Medulla oblongata (tissue), 1 donor: ENCODE measurements at regions not wholly inside any gene's neighbourhood (a gene's known extent, or its start where the extent isn't known, plus 50 kb on each side); places are given as distances from the start of the nearest gene placed in this dataset.

Source experiments
- DNase-seq: peaks from one replicate; pipeline ENCODE4 v3.0.0-alpha.2; 2015; ENCODE audit errors: extremely low spot score

DNA sequence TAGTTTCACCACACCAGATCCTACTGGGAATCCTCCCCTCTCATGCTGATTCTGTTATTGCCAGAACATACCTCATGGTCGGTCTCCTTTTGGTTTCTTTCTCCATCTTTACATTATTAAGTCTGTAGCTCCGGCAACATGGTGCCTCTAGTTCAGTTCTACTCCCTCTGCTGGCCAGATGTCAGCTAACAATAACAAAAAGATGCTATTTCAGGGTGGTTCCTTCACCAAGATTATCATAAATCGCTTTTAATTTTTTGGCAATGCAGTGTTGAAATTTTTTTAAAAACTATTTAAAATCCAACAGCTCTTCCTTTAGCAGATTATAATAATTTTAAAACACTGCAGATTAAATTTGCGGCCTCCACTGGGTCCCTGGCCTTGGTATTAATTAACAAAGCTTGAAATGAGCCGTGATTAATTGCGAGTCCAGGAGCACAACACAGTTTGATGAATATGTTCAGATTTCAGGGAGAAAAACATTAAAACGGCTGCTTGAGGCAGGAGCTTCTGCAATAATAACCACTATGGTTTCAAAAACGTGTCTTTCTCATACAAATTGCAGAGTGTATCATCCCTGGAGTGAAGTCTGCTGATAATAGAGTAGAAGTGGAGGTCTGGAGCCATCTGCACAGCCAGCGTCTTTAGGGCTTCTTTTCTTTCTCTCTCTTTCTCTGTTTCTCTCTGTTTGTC lies 492.9 kb upstream of the KIRREL3 start:
- peak; percentile 43 for DNase-seq

DNA sequence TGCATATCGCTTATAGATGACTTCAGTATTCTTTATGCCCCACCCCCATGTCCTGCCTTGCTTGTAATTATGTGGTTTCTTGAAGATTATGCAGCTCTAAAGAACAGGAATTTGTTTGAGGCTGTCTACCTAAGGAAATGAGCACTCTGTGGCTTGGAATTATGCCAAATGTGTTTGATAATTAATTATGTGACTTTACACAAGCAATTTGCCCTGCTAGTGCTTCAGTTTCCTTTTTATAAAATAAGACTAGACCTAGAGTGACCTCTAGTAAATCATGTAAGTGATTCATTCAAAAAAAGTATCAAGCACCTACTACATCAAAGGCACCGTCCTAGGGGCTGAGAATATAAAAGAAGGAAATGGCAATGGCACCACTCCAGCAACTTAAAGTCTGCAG lies 491.5 kb upstream of the KIRREL3 start:
- no peak for DNase-seq

DNA sequence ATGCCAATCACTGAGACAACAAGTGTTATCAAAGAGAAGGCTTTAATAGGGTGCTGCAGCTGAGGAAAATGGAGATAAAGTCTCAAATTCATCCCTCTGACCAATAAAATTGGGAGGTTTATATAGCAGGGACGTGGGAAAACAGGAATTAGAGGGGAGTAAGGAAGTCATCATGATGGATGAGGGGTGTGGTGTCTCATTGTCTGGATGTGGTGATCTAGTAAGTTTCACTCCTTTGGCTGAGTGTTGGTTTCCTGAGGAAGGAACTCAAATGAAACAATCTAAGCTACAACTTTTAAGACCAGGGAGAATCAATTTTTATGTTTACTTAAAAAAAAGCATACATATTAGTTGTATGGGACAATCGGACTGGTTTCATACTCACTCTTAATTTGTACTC lies 491.0 kb upstream of the KIRREL3 start:
- no peak for DNase-seq

DNA sequence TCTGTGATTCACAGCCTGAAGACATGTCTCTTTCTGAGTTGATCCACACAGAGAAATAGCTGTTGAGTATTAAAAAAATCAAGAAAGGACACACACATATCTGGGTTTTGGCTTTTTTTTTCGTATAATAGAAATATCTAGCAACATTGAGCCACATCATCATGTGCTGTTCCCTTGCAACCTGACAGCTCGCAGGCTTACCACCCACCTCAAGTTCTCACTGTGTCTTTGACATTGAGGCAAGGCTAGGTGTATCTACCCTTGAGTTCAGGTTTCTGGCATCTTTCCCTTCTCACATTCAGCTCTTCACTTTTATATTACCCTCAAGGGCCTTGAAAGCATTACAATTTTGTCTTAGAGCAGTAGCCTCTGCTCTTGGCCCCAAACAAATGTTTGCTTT lies 490.3 kb upstream of the KIRREL3 start:
- DNase-seq, result no peak

DNA sequence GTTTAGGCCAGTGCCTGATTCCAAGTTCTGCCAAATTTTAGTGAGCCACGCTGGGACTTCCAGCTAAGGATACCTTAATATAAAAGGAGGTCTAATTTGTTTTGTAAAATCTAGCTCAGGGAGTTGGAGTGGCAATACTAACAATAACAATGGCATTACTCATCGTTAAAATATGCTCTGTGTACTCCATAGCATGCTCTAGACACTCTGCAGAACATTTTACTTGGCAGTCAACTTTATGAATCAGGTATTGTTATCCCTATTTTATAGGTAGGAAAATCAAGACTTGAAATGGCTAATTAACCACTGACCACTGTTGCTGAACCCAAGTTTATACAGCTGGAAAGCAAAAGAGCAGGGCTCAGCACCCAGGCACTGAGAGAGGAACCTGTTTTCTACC lies 485.0 kb upstream of the KIRREL3 start:
- DNase-seq, result no peak

DNA sequence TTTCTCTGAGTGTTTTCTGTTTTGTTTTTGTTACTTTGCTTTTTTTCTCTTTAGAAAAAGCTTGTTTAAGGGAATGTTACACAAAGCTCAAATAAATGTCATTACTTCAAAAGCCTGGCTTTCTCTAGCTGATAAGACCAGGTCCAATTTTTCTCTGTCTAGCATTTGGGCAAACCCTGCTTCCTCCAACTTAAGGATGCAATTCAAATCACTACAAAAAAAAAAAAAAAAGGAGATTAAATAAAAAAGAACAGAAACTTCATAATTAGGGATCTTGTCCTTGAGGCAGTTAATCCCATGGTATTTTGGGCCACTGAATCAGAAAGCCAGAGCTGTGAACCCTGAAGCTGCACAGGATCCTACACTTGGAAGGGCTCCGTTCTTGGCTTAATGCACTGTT lies 480.8 kb upstream of the KIRREL3 start:
- DNase-seq, result no peak

DNA sequence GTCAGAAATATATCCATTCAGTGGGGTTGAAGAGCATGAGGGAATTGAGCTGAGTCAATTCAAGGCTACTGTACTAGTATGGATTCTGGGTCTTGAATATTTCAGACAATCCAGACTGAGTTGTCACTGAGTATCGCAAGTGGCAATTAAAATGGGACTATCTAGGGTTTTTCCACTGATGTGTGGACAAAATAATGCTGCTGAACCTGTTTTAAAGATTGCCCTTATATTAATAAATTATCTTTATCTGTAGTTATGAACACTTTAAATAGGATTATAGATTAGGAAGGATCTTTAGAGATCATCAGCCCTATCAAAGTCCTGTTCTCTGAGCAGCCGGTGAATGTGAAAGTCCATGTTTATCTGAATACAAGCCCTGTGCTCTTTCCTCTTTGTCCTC lies 478.3 kb upstream of the KIRREL3 start:
- no peak for DNase-seq

DNA sequence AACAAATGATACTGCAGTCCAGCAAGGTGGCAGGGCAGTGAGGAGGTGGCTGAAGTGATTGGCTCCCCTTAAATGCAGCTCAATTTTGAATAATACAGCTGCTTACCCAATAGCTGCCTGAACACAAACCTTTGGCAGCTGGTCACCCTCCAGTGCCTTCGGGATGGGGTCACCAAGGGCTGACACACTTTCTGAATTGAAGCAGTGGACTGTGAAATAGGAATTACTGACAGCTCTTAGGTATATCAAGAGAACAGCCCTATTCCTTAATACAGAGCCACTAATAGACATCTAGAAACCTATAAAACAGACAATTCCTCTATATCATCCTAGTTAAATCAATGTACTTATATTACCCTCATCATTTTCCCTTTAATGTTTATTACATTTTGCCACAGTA lies 474.2 kb upstream of the KIRREL3 start:
- DNase-seq, result no peak

DNA sequence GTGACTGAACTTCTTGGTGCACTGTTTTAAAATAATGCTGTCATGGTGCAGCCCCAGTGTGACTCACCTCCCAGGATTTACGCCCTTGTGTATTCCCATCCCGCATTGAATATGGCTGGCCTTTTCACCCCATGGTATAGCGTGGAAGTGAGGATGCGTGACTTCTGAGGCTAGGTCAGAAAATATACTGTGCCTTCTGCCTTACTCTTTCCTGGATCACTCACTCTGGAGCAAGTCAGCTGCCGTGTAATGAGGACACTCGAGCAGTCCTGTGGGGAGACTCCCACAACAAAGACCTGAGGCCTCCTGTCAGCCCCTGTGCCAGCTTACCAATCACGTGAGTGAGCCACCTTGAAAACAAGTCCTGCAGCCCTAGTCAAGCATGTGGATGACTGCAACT lies 471.9 kb upstream of the KIRREL3 start:
- no peak for DNase-seq

DNA sequence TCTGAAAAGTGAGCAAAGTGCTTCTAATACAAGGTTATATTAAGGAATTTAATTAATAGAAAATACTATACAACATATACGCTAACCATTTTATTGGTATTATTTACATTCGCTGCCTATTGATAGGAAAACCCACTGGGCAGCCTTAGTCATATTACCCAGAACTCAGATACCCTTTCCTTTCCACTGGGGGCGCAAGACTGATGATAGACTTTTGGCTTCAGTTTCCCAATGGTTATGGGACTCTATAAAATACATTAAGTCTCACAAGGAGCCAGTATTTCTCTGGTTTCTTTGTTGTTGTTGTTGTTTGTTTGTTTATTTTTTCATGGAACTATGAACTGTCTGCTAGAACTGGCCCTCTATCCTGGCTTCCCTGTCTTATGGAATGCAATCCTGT lies 471.1 kb upstream of the KIRREL3 start:
- no peak for DNase-seq

DNA sequence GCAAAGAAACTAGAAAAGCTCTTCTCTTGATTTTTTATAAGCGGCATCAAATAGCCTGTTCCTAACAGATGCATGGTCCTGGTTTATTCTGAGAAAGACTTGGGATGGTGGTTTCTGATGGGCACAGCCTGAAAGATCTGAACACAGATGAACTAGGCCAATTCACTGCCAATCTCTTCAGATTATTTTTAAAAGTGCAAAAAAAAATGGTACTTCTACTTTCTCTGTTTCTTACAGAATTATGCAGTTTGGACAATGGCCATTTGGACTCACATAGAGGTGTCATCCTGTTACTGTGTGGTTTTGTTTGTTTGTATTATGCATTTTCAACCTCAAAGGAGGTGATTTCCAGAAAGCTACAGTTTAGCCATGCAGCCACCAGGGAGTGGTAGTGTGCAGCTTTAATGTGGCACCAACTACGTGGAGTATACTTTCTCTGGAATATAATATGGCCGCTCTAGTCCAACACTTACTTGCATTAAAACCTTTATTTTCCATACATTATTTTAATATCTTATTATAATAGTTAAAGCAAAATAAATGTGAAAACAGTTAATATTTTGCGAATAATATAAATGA lies 469.8 kb upstream of the KIRREL3 start:
- no peak for DNase-seq

DNA sequence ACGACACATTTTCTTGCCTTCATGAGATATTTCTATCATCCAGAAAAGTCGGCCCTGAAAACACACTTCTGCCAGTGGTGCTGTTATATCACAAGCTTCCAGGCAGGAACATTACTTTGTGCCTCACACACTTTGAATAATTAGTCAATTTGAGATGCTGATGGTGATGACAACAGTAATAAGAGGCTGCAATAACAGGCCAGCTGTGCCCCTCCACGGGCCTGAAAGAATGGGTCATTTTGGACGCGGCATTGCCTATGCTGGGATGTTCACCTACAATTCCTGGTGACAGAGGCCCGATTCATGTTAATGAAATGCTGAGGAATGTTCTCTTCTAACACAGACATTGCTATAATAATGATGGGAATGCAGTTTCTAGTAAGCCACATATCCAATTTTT lies 463.8 kb upstream of the KIRREL3 start:
- no peak for DNase-seq

DNA sequence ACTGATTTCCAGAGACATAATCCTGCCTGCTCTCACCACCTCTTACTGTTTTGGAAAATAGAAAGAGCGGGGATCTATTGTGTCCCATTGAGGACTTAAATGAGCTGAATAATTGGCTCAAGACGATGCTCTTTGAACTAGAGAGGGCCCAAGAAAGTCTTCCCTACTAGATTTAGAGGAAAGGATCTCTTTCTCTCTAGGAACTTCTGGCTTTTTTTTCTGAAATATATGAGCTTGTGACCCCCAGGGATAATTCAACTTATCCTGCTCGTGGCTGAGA lies 461.4 kb upstream of the KIRREL3 start:
- no peak for DNase-seq

DNA sequence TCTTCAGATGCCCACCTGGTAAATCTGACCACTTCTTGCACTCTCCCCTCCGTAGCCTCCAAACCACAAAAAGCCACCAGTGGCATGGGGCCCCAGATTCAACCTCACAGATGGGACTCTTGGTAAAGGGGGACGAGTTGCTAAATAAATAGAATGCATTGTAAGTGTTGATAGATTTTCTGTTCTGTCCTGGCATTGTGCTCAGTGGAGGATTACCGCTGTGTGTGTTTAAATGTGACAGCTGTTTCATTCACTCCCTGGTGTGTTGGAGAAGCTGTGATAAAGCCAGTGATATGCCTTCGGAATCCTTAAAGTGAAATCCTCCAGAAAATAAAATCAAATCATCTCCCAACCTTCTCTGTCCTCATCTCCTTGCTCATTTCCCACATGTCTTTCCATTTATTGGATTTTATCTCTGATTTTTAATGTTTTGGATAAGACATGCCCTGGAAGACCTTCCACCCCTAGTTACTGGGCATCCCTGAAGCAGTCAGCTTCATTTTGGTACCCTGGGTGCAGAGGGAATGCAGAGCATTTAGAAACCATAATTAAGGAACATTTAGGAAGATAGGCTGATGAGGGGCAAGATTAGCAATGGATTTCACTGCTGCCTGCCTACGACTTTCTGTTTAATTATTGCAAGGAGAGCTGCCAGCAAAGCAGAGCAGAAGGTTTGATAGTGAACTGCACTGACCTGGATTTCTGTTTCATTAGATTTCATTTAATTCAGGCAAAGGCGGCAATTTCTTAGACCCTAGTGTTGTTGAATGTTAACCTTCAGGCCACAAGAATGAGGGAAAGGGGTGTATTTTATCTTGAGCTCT lies 460.9 kb upstream of the KIRREL3 start:
- no peak for DNase-seq

DNA sequence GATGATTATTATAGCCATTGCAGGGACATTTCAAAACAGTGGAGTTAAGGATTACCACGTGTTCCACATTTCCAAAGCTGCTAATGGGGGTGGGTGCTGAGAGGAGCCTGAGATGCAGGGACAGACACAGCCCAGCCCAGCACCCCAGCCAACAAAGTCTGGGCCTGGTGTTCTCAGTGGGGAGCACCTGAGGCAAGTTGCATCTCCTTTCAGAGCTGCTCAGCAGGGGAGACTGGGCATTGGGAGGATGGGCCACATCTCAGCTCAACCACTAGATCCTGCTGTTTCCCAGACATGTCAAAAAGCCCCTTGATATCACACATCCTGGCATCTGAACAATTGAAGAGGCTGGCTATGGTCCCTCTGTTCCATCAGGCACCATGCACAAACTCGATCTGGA lies 458.0 kb upstream of the KIRREL3 start:
- DNase-seq, result no peak

DNA sequence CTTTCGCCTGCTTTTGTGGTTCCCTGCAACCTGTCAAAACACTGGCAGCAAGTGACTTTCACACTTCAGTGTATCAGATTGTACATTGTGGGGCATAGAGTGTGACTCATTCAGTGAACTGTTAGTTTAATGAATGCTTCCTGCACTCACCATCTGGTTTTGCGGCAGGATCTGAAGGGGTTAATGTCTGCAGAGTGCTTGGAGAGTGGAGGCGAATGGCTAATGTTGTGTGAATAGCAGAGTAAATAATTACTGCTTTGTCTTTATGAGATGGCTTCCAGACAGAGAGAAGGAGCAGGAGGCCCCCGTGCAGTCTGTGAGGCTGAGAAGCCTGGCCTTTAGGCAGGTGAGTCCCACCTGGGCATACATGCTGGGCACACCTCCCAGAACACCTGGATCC lies 454.3 kb upstream of the KIRREL3 start:
- no peak for DNase-seq

DNA sequence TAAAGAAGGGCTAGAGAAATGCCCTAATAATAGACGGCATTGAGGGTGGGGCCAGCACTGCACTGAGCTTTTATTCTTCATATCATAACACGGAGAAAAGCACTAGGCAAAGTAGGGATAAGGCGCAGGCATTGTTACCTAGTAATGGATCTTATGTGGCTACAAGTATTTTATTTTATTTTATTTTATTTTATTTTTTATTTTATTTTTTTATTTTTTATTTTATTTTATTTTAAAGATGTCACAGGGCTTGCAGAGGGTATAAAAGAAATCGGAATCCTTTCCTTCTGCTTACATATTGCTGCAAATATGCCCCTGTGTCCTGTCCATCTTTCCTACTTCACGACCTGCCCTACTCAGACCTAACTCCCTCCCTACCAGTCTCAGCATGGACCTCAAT lies 452.0 kb upstream of the KIRREL3 start:
- DNase-seq, result no peak

DNA sequence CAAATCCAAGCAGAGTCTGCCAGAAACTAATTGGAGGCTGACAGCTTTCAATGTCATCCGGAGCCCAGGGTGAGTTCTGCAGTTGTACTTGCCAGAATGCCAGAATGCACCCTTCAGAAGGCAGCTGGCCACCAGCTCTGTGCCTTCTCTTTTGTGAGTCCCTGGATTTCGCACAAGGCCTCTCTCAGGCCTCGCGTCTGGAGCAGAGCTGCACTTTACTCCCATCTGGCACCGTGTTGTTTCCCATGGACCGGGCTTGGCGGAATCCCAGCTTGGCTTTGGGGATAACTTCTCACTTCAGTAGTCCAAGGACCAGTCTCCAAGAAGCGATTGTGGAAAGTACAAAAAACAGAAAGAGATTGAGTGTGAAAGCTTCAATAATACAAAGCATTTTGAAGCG lies 451.3 kb upstream of the KIRREL3 start:
- peak; percentile 76 for DNase-seq

DNA sequence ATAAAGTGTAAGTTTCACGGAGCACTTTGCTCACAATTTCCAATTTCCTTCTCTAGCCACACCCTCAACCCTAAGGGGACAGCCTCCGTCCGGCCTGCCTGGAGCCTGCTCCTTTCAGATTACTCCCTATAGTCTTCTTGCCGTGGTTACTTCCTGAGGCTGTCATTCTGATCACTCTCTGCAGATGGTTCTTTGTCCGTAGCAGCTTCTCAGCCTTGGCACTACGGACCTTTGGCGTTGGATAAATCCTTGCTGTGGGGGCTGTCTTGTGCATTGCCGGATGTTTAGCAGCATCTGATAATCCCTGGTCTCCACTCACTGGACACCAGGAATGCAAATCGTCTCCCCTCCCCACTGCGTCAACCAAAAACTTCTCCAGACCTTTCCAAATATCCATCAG lies 447.5 kb upstream of the KIRREL3 start:
- no peak for DNase-seq

DNA sequence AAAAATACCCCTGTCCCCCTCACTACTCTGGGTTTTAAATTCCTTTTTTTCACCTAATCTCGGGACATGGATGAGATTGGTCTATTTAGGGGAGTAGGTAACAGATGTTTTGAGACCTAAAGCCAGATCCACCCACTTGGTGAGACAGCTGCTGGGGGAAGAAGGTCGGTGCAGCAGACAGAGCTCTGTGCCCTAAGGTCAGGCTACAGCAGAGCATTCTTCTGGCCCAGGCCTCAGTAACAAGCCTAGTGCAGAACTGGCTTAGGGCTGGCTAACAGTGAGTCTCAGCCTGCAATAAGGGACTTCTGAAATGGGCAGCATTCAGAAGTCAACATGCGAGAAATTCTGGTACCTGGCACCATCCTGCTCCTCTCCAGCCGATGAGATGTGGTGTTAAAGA lies 444.9 kb upstream of the KIRREL3 start:
- DNase-seq, result no peak

DNA sequence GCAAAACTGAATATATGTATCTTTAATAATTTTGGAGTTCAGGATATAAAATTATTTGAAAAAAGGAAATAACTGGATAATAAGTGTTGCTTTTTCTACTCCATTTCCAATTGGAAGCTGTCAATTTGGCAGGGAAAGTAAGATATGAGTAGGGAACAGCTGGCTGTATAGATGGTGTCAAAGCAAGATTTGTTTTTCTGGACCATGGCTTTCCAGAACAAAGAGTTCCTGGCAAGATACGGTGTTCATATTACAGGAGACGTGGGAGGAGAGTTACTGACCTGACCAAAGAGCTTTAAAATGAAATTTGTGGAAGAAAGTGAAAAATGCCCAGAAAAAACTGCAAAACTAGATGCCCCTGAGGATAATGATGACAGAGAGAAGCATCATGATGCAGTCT lies 442.7 kb upstream of the KIRREL3 start:
- no peak for DNase-seq

DNA sequence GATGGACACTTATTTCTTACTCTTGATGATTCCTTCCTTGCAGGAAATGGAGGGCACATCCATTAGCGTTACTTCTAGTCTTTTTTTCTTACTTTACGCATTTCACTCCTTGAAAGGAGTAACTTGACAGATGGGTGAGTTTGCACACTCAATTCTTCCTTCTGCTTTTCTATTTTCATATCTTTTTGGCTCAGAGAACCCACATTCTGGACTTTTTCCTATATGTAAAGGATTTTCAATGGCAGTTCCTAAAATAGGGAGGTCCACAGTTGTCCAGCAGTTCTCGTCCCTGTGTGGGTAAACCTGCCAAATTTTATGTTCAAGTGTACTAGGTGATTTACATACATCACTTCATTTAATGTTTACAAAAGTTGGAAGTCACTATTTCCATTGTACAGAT lies 440.0 kb upstream of the KIRREL3 start:
- DNase-seq, result no peak

DNA sequence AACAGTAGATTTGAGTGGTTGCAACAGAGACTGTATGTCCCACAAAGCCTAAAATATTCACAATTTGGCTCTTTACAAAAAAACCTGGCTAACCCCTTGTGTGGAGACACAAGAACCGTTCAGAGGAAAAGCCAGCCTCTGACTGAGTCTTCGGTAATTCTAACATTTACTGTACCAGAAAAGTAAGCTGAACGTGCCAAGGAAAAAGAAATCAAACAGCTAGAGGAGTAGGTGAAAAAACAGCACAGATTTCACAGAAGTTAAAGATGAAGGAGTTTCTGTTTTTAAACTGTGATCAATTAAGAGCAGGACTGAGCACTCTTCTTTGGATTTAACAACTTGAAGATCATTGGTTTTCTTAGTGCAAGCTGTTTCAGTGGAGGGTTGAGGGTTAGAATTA lies 424.7 kb upstream of the KIRREL3 start:
- no peak for DNase-seq

DNA sequence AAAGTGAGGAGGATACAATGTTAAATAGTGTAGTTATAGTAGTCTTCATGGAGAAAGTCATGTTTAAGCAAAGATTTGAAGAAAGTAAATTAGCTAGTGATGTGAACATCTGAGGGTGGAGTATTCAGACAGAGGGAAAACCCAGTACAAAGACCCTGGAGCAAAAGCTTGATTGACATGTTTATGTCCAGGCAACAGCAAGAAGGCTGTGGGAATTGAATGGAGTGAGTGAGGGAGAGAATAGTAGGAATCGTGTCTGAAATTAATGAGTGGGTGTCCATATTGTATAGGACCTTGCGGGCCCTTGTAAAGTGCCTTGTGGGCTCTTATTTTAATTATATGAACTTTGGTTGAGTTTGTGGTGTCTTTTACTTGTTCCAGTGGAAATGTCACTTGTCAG lies 424.1 kb upstream of the KIRREL3 start:
- no peak for DNase-seq
